HepG2 (cell line): ENCODE measurements at regions not wholly inside any gene's neighbourhood (a gene's known extent, or its start where the extent isn't known, plus 50 kb on each side); places are given as distances from the start of the nearest gene placed in this dataset.

Experiments
- ATAC-seq: fragments of 200-7000 bp; cut with Tn5 transposase; 3 replicates; pipeline ENCODE4 v1.9.1; 2020; ENCODE audit warnings: mild to moderate bottlenecking, moderate library complexity
- BruUV-seq: library from RNA; stranded (reverse); fragments of 400-500 nt; replicated peaks from 2 replicates; lab custom pipeline; 2021; lab: Mats Ljungman, UMichigan
- CTCF ChIA-PET: fragments of 300-600 bp; formaldehyde crosslinking; extraction: SDS; loops from one replicate; lab custom pipeline; 2021; ENCODE audit warnings: low total read pairs, inconsistent platforms, low intra/inter-chr PET ratio; lab: Yijun Ruan, JAX
- POLR2A ChIA-PET: fragments of 350-600 bp; sonication (Branson Sonifier 250); formaldehyde crosslinking; loops from one replicate; lab custom pipeline; 2020; ENCODE audit warnings: antibody characterized with exemption, inconsistent platforms; lab: Yijun Ruan, JAX
- DNase-seq: peaks from one replicate; pipeline ENCODE4 v3.0.0-alpha.2; 2015; ENCODE audit warnings: low spot score
- FAIRE-seq: peaks from 3 replicates; lab custom pipeline; 2011; peaks lifted over from hg19 to GRCh38; lab: Jason Lieb, UNC
- H2AFZ ChIP-seq: one replicate; pipeline ENCODE4 v1.6.1; 2011; ENCODE audit warnings: low read length, inconsistent platforms
- H3K27ac ChIP-seq: fragments of 300-600 bp; 3 replicates; pipeline ENCODE4 v1.8.0; 2011; ENCODE audit warnings: mixed run types, mild to moderate bottlenecking, mixed read lengths, low read length, inconsistent platforms; ENCODE audit not compliant: insufficient read depth; ENCODE audit errors: extremely low read length
- H3K27me3 ChIP-seq, 2 experiments: fragments of 200-600 bp in 1 of 2; 2 replicates in 1 of 2; 3 replicates in 1 of 2; pipeline versions ENCODE4 v1.6.0 to v1.8.0; 2011; ENCODE audit warnings: low read length in 2 of 2, mild to moderate bottlenecking in 2 of 2, moderate library complexity in 2 of 2, inconsistent platforms in 1 of 2; ENCODE audit not compliant: insufficient read depth in 2 of 2, control insufficient read depth in 1 of 2
- H3K36me3 ChIP-seq, 2 experiments: fragments of 200-600 bp in 1 of 2; replicated peaks in 1 of 2; 2 replicates in 1 of 2; 3 replicates in 1 of 2; pipeline versions ENCODE4 v1.5.1 to v1.8.0; 2011; ENCODE audit warnings: low read length in 2 of 2, inconsistent platforms in 1 of 2; ENCODE audit not compliant: insufficient read depth in 2 of 2, control insufficient read depth in 1 of 2
- H3K4me1 ChIP-seq: 2 replicates; pipeline ENCODE4 v1.5.1; 2012; ENCODE audit warnings: low read length, inconsistent platforms; ENCODE audit not compliant: insufficient read depth
- H3K4me2 ChIP-seq: 2 replicates; pipeline ENCODE4 v1.6.0; 2011; ENCODE audit warnings: low read depth, low read length, inconsistent platforms
- H3K4me3 ChIP-seq, 3 experiments: fragments of 200-600 bp in 1 of 3; sonication (generic), shearing (Covaris generic) in 1 of 3; replicated peaks in 1 of 3; 2 replicates each; pipeline ENCODE4 v1.5.1; 2011 to 2016; ENCODE audit warnings: low read length in 3 of 3, inconsistent platforms in 2 of 3, low read depth in 2 of 3, mild to moderate bottlenecking in 2 of 3, control low read depth in 1 of 3, mixed read lengths in 1 of 3; ENCODE audit not compliant: insufficient read depth in 1 of 3
- H3K79me2 ChIP-seq: one replicate; pipeline ENCODE4 v1.6.1; 2011; ENCODE audit warnings: low read length, inconsistent platforms; ENCODE audit not compliant: insufficient read depth
- H3K9ac ChIP-seq: 2 replicates; pipeline ENCODE4 v1.6.0; 2011; ENCODE audit warnings: mild to moderate bottlenecking, low read depth, low read length, inconsistent platforms; ENCODE audit not compliant: insufficient read depth
- H3K9me3 ChIP-seq: 2 replicates; pipeline ENCODE4 v1.5.1; 2012; ENCODE audit warnings: mild to moderate bottlenecking, low read length
- H4K20me1 ChIP-seq: 2 replicates; pipeline ENCODE4 v1.6.0; 2011; ENCODE audit warnings: inconsistent platforms, mild to moderate bottlenecking, low read length, moderate library complexity; ENCODE audit not compliant: insufficient read depth
- ATF7 ChIP-seq, 2 experiments: fragments of 450-650 bp in 1 of 2; sonication (generic) in 1 of 2; formaldehyde crosslinking in 1 of 2; IDR thresholded peaks; 2 replicates each; pipeline versions ENCODE4 v1.4.0 to v1.6.1; 2016 to 2020; ENCODE audit warnings: antibody characterized with exemption in 1 of 2, mild to moderate bottlenecking in 1 of 2, missing genetic modification reagents in 1 of 2
- CREB1 ChIP-seq, 2 experiments: fragments of 450-650 bp in 1 of 2; IDR thresholded peaks; 2 replicates each; pipeline ENCODE4 v1.6.1; 2016 to 2017; ENCODE audit warnings: control low read depth in 1 of 2, mild to moderate bottlenecking in 1 of 2, missing compliant biosample characterization in 1 of 2, missing genetic modification characterization in 1 of 2
- EZH2 ChIP-seq: conservative IDR thresholded peaks from 2 replicates; pipeline ENCODE4 v1.6.1; 2012; ENCODE audit warnings: mild to moderate bottlenecking, low read depth, low read length, moderate library complexity
- HDAC2 ChIP-seq: sonication (generic); formaldehyde crosslinking; IDR thresholded peaks from 2 replicates; pipeline ENCODE4 v1.4.0; 2020; ENCODE audit warnings: missing genetic modification reagents
- SRSF1 ChIP-seq: fragments of 200-400 bp; formaldehyde crosslinking; optimal IDR thresholded peaks from 2 replicates; pipeline ENCODE3; 2017; ENCODE audit warnings: mild to moderate bottlenecking, low read depth, low read length, moderate library complexity
- ZNF205 ChIP-seq: IDR thresholded peaks from 2 replicates; pipeline ENCODE4 v1.6.1; 2018; ENCODE audit warnings: missing biosample characterization, missing genetic modification reagents
- ZNF326 ChIP-seq: sonication (generic); formaldehyde crosslinking; IDR thresholded peaks from 2 replicates; pipeline ENCODE4 v1.4.0; 2020; ENCODE audit warnings: missing genetic modification reagents, borderline replicate concordance
- ZNF331 ChIP-seq: sonication (generic); formaldehyde crosslinking; IDR thresholded peaks from 2 replicates; pipeline ENCODE4 v1.4.0; 2020; ENCODE audit warnings: missing genetic modification reagents
- ZNF629 ChIP-seq: sonication (generic); formaldehyde crosslinking; conservative IDR thresholded peaks from 2 replicates; pipeline ENCODE4 v1.5.0; 2020; ENCODE audit warnings: missing genetic modification reagents
- WGBS: methylation state at CpG from one replicate; pipeline ENCODE4 v1.1.6; 2017; ENCODE audit warnings: low lambda C conversion rate; 5-methylcytosine and 5-hydroxymethylcytosine counted together
- in situ Hi-C: cut with HindIII; loops from 2 replicates; pipeline ENCODE4 v1.10.0; 2017; ENCODE audit warnings: low pct_unique_long_range_greater_than_20kb; ENCODE audit not compliant: extremely low pct_ligation_motif_present
- intact Hi-C: fragments of 100-400 bp; cut with micrococcal nuclease; formaldehyde crosslinking; loops from one replicate; pipeline ENCODE4 v1.10.0; 2022; ENCODE audit not compliant: unreplicated experiment
- TF ChIP-seq, protein P1 (sequence below), 2 experiments: sonication (generic) in 1 of 2; formaldehyde crosslinking in 1 of 2; IDR thresholded peaks; 2 replicates each; pipeline versions ENCODE4 v1.5.1 to v1.6.1; 2011 to 2020; ENCODE audit warnings: borderline replicate concordance in 1 of 2, low read depth in 1 of 2, low read length in 1 of 2, mild to moderate bottlenecking in 1 of 2, missing genetic modification reagents in 1 of 2, moderate library complexity in 1 of 2
- TF ChIP-seq, protein P2 (sequence below): sonication (generic); formaldehyde crosslinking; IDR thresholded peaks from 2 replicates; pipeline ENCODE4 v1.5.1; 2020; ENCODE audit warnings: mild to moderate bottlenecking, missing genetic modification reagents, moderate library complexity
- TF ChIP-seq, protein P3 (sequence below): IDR thresholded peaks from 2 replicates; pipeline ENCODE4 v1.6.1; 2016; ENCODE audit warnings: low read depth, borderline replicate concordance

DNA sequence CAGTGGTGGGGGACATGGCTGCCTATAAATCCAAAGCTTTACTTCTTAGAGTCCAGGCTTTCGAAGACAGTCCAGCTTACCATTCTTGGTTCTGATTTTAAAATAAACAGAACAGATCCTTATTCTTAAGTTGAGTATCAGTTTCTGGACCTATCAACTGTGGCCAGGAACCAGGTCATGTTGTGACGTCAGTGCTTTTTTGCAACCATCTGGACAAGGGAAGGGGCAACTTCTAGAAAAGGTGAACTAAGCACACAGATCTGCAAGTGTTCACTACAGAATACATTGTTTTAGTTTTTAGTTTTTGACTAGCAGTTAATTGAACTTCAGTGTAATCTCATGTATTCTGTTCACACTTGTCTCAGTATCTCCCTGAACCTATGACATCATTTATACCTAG is 326.0 kb upstream of the MGAT5 start:
- TF ChIP-seq ATF7 (IDR thresholded peaks at IDR 0.05) (peak; percentile 83), ATF7 (CRISPR knock-in tag; IDR thresholded peaks at IDR 0.05) (no peak), CREB1 (IDR thresholded peaks at IDR 0.05) (peak; percentile 94), CREB1 (CRISPR knock-in tag; IDR thresholded peaks at IDR 0.05) (no peak), EZH2 (no peak)
- TF ChIP-seq, all 625 proteins: peak for 2
- Histone ChIP-seq H3K9ac (no peak overlapping the region), H3K9me3 (no peaks in the 10 kb centered on the region), H4K20me1 (no peaks in the 10 kb centered on the region), H2AFZ (no peak overlapping the region), H3K27me3 (no peaks in the 10 kb centered on the region), H3K27ac (no peak overlapping the region), H3K79me2 (no peaks in the 10 kb centered on the region), H3K4me3 (no peak overlapping the region), H3K4me2 (no peak overlapping the region), H3K36me3 (no peaks in the 10 kb centered on the region), H3K4me1 (no peaks in the 10 kb centered on the region)
- in situ Hi-C loops (no loop called here), intact Hi-C loops (no loop called here)
- no peak for DNase-seq
- CTCF ChIA-PET: no interaction called here
- no TSS peak for BruUV-seq
- 6% methylated on average over 2 of the region's 2 CpGs for WGBS
- FAIRE-seq: no peak
- POLR2A ChIA-PET: no interaction called here
- no peak for ATAC-seq

DNA sequence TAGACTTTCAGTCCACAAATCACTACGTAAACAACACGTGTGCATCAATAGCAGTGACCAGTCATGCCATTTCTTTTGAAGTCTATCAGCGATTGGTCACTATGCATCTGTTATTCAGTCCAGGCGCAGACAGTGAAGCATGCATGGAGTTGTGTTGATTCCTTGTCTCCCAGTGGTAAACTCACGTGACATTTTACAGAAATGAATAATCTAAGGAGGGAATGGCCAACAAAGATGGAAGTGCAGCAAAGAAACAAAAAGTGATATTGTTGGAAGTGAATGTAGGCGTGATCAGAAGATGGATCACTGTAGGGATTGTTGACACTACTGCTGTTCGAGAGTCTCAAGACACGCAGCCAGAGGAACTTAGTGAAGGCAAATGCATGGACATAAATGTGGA is 317.8 kb upstream of the MGAT5 start:
- in situ Hi-C loops (no loop called here), intact Hi-C loops (no loop called here)
- Histone ChIP-seq H4K20me1 (no peaks in the 10 kb centered on the region), H3K27me3 (no peaks in the 10 kb centered on the region), H3K4me1 (no peaks in the 10 kb centered on the region), H3K36me3 (no peaks in the 10 kb centered on the region), H3K9me3 (no peaks in the 10 kb centered on the region), H3K79me2 (no peaks in the 10 kb centered on the region), H3K27ac (no peak overlapping the region), H3K4me3 (no peak overlapping the region), H2AFZ (no peak overlapping the region), H3K9ac (no peak overlapping the region), H3K4me2 (no peak overlapping the region)
- BruUV-seq: no TSS peak
- POLR2A ChIA-PET: no interaction called here
- DNase-seq: no peak
- CTCF ChIA-PET: no interaction called here
- ATAC-seq: no peak
- WGBS: 26% methylated on average over 8 of the region's 8 CpGs
- no peak for FAIRE-seq
- TF ChIP-seq ZNF326 (CRISPR knock-in tag) (no peak), SRSF1 (no peak), HDAC2 (CRISPR knock-in tag) (no peak), ZNF629 (CRISPR knock-in tag) (no peak), ZNF205 (no peak), ZNF331 (no peak)
- TF ChIP-seq, protein P1, sequence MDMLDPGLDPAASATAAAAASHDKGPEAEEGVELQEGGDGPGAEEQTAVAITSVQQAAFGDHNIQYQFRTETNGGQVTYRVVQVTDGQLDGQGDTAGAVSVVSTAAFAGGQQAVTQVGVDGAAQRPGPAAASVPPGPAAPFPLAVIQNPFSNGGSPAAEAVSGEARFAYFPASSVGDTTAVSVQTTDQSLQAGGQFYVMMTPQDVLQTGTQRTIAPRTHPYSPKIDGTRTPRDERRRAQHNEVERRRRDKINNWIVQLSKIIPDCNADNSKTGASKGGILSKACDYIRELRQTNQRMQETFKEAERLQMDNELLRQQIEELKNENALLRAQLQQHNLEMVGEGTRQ (IDR thresholded peaks at IDR 0.05; ENCODE audit: low read depth, low read length): no peak
- TF ChIP-seq, protein P1 (CRISPR knock-in tag; IDR thresholded peaks at IDR 0.05; ENCODE audit: borderline replicate concordance): no peak
- TF ChIP-seq, protein P2, sequence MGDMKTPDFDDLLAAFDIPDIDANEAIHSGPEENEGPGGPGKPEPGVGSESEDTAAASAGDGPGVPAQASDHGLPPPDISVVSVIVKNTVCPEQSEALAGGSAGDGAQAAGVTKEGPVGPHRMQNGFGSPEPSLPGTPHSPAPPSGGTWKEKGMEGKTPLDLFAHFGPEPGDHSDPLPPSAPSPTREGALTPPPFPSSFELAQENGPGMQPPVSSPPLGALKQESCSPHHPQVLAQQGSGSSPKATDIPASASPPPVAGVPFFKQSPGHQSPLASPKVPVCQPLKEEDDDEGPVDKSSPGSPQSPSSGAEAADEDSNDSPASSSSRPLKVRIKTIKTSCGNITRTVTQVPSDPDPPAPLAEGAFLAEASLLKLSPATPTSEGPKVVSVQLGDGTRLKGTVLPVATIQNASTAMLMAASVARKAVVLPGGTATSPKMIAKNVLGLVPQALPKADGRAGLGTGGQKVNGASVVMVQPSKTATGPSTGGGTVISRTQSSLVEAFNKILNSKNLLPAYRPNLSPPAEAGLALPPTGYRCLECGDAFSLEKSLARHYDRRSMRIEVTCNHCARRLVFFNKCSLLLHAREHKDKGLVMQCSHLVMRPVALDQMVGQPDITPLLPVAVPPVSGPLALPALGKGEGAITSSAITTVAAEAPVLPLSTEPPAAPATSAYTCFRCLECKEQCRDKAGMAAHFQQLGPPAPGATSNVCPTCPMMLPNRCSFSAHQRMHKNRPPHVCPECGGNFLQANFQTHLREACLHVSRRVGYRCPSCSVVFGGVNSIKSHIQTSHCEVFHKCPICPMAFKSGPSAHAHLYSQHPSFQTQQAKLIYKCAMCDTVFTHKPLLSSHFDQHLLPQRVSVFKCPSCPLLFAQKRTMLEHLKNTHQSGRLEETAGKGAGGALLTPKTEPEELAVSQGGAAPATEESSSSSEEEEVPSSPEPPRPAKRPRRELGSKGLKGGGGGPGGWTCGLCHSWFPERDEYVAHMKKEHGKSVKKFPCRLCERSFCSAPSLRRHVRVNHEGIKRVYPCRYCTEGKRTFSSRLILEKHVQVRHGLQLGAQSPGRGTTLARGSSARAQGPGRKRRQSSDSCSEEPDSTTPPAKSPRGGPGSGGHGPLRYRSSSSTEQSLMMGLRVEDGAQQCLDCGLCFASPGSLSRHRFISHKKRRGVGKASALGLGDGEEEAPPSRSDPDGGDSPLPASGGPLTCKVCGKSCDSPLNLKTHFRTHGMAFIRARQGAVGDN: no peak
- TF ChIP-seq, protein P3, sequence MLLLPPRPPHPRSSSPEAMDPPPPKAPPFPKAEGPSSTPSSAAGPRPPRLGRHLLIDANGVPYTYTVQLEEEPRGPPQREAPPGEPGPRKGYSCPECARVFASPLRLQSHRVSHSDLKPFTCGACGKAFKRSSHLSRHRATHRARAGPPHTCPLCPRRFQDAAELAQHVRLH (CRISPR knock-in tag): no peak
